ENCODE measurements at regions not wholly inside any gene's neighbourhood (a gene's known extent, or its start where the extent isn't known, plus 50 kb on each side); places are given as distances from the start of the nearest gene placed in this dataset.
"Not testable (repeated sequence)": the region's sequence is repeated elsewhere in the genome, so short reads cannot be mapped to it uniquely, and the experiment has no call there.

- ChIA-PET CTCF (no interaction called here), POLR2A (ENCODE audit: unreplicated experiment) (no interaction called here)
These were observed 109.1 kb downstream of the AKAP11 start for GRCh38 chr13:42381165-42381425.

GRCh38 chr13:42381426-42381825 lies 109.5 kb downstream of the AKAP11 start:
- H3K4me3 ChIP-seq; H3K36me3 ChIP-seq (ENCODE audit: low read depth); DNase-seq; CTCF ChIA-PET; H2AFZ ChIP-seq; POLR2A ChIA-PET (ENCODE audit: unreplicated experiment); H3K9me3 ChIP-seq (ENCODE audit: insufficient read depth, low read depth); H3K4me1 ChIP-seq (replicated peaks; ENCODE audit: insufficient read depth); H3K79me2 ChIP-seq (ENCODE audit: low read depth); H3F3A ChIP-seq (ENCODE audit: insufficient read depth, low read depth); intact Hi-C loops (cut with micrococcal nuclease; ENCODE audit: unreplicated experiment); BruUV-seq (replicated peaks); H3K27ac ChIP-seq; H4K20me1 ChIP-seq (ENCODE audit: insufficient read depth); H3K4me2 ChIP-seq; H3K27me3 ChIP-seq (ENCODE audit: insufficient read depth, low read depth); H3K9me2 ChIP-seq (ENCODE audit: insufficient read depth): not testable (repeated sequence)

More at GRCh38 chr13:42381165-42381425, 109.1 kb downstream of the AKAP11 start:
- Histone ChIP-seq H3K4me3 (no peak overlapping the region), H3K4me2 (no peak overlapping the region), H3K27ac (no peak overlapping the region), H3K79me2 (ENCODE audit: low read depth) (no peaks in the 10 kb centered on the region), H3K36me3 (ENCODE audit: low read depth) (no peaks in the 10 kb centered on the region), H4K20me1 (ENCODE audit: insufficient read depth) (no peaks in the 10 kb centered on the region), H3K9me3 (ENCODE audit: insufficient read depth, low read depth) (no peaks in the 10 kb centered on the region), H3K27me3 (ENCODE audit: insufficient read depth, low read depth) (no peaks in the 10 kb centered on the region), H3K4me1 (replicated peaks; ENCODE audit: insufficient read depth) (no peaks in the 10 kb centered on the region), H3F3A (ENCODE audit: insufficient read depth, low read depth) (no peaks in the 10 kb centered on the region), H2AFZ (no peak overlapping the region), H3K9me2 (ENCODE audit: insufficient read depth) (no peaks in the 10 kb centered on the region)
- intact Hi-C loops (cut with micrococcal nuclease; ENCODE audit: unreplicated experiment): no loop called here
- BruUV-seq (replicated peaks): no TSS peak
- TF ChIP-seq CTCF (conservative IDR thresholded peaks at IDR 0.05) (no peak), EZH2 (IDR thresholded peaks at IDR 0.05; ENCODE audit: low read depth) (no peak)
- DNase-seq: no peak

- no peak for TF ChIP-seq EZH2 (IDR thresholded peaks at IDR 0.05; ENCODE audit: low read depth)
- no peak for TF ChIP-seq CTCF (conservative IDR thresholded peaks at IDR 0.05)
- H3K27ac ChIP-seq: no peak overlapping the region
- ChIA-PET CTCF (no interaction called here), POLR2A (ENCODE audit: unreplicated experiment) (no interaction called here)
- H3K4me2 ChIP-seq: no peak overlapping the region
- no peak overlapping the region for H2AFZ ChIP-seq
- no peaks in the 10 kb centered on the region for H3K36me3 ChIP-seq (ENCODE audit: low read depth)
- no peaks in the 10 kb centered on the region for H3K4me1 ChIP-seq (replicated peaks; ENCODE audit: insufficient read depth)
- no peaks in the 10 kb centered on the region for H3K79me2 ChIP-seq (ENCODE audit: low read depth)
- H3K4me3 ChIP-seq: no peak overlapping the region
- DNase-seq: no peak
- no peaks in the 10 kb centered on the region for H3K9me3 ChIP-seq (ENCODE audit: insufficient read depth, low read depth)
- intact Hi-C loops (cut with micrococcal nuclease; ENCODE audit: unreplicated experiment): no loop called here
- no peaks in the 10 kb centered on the region for H3K27me3 ChIP-seq (ENCODE audit: insufficient read depth, low read depth)
- no TSS peak for BruUV-seq (replicated peaks)
- H4K20me1 ChIP-seq (ENCODE audit: insufficient read depth): no peaks in the 10 kb centered on the region
- H3F3A ChIP-seq (ENCODE audit: insufficient read depth, low read depth): no peaks in the 10 kb centered on the region
- no peaks in the 10 kb centered on the region for H3K9me2 ChIP-seq (ENCODE audit: insufficient read depth)
These were observed 111.1 kb downstream of the AKAP11 start for GRCh38 chr13:42383025-42383424.

- CTCF ChIA-PET: no interaction called here
- no TSS peak for BruUV-seq (replicated peaks)
- DNase-seq: no peak
These were observed 112.3 kb downstream of the AKAP11 start for GRCh38 chr13:42384265-42384664.

More at GRCh38 chr13:42384265-42384664, 112.3 kb downstream of the AKAP11 start:
- no peaks in the 10 kb centered on the region for H3K9me2 ChIP-seq (ENCODE audit: insufficient read depth)
- H3K36me3 ChIP-seq (ENCODE audit: low read depth): no peaks in the 10 kb centered on the region
- TF ChIP-seq CTCF (conservative IDR thresholded peaks at IDR 0.05): no peak
- no peak for TF ChIP-seq EZH2 (IDR thresholded peaks at IDR 0.05; ENCODE audit: low read depth)
- no peak overlapping the region for H2AFZ ChIP-seq
- no peaks in the 10 kb centered on the region for H3F3A ChIP-seq (ENCODE audit: insufficient read depth, low read depth)
- H3K4me3 ChIP-seq: no peak overlapping the region
- no peaks in the 10 kb centered on the region for H3K9me3 ChIP-seq (ENCODE audit: insufficient read depth, low read depth)
- H3K27ac ChIP-seq: no peak overlapping the region
- H4K20me1 ChIP-seq (ENCODE audit: insufficient read depth): no peaks in the 10 kb centered on the region
- intact Hi-C loops (cut with micrococcal nuclease; ENCODE audit: unreplicated experiment): no loop called here
- no peaks in the 10 kb centered on the region for H3K79me2 ChIP-seq (ENCODE audit: low read depth)
- H3K4me2 ChIP-seq: no peak overlapping the region
- H3K27me3 ChIP-seq (ENCODE audit: insufficient read depth, low read depth): no peaks in the 10 kb centered on the region
- H3K4me1 ChIP-seq (replicated peaks; ENCODE audit: insufficient read depth): no peaks in the 10 kb centered on the region
- POLR2A ChIA-PET (ENCODE audit: unreplicated experiment): no interaction called here
